COR-L47 (cell line): ENCODE measurements at regions not wholly inside any gene's neighbourhood (a gene's known extent, or its start where the extent isn't known, plus 50 kb on each side); places are given as distances from the start of the nearest gene placed in this dataset.
"Not testable (repeated sequence)": the region's sequence is repeated elsewhere in the genome, so short reads cannot be mapped to it uniquely, and the experiment has no call there.

Experiments used
- DNase-seq: peaks from one replicate; lab custom pipeline; 2025; lab: John Stamatoyannopoulos, UW

DNA sequence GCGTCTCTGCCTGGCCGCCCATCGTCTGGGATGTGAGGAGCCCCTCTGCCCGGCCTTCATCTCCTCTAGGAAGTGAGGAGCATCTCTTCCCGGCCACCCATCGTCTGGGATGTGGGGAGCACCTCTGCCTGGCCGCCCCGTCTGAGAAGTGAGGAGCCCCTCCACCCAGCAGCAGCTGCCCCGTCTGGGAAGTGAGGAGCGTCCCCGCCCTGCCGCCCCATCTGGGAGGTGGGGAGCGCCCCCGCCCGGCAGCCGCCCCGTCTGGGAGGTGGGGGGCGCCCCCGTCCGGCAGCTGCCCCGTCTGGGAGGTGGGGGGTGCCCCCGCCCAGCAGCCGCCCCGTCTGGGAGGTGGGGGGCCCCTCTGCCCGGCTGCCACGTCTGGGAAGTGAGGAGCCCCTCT is 153.7 kb upstream of the MYRIP start:
- not testable (repeated sequence) for DNase-seq

GRCh38 chr3:39657075-39657474 is 152.3 kb upstream of the MYRIP start:
- DNase-seq: no peak

DNA sequence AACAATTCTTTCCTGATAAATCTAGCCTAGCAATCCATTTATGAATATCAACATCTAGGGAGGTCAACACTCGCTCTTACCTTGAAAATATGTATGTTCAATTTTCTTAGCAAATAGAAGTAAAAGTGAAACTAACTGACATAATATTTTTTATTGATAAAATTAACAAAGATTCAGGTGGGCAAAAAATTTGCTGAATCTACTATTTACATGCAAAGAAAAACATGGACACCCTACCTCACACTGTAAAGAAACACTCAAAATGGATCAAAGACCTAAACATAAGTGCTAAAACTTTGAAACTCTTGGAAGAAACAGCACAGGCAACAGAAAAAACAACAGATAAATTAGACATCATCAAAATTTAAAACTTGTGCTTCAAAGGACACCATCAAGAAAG is 151.6 kb upstream of the MYRIP start:
- DNase-seq: no peak

DNA sequence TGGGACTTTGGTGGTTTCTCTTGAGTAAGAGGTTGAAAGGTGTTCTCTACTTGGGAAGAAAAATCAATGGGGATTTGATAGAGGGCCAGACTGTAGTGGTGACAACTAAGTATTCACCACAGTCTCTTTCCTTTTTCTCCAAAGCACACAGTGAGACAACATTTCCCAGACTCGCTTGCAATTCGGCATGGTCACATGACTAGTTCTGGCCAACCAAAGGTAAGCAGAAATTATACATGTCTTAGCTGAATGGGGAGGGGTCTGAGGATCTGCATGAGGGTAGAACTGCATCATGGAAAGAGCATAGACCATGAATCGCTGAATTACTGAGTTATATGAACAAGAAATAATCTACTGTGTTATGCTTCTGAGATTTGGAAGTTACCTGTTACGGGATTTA is 144.5 kb upstream of the MYRIP start:
- DNase-seq: no peak

DNA sequence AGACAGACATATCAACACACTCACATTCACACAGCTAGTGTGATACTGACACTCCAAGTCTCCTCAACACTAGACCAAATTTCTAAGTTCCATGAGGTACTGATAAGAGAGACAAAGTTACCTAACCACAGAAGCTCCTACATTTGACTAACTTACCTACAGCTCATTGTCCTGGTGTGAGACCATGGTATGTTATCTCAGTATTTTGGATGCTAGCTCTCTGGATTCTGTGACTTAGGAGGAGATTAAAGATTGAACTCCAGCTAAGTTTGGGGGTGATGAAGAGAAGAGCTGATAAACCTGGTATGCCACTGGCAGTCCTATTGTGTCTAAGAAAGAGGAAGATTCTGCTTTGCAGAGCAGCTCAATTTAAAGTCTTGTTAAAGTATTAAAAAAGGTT is 144.0 kb upstream of the MYRIP start:
- DNase-seq: no peak

DNA sequence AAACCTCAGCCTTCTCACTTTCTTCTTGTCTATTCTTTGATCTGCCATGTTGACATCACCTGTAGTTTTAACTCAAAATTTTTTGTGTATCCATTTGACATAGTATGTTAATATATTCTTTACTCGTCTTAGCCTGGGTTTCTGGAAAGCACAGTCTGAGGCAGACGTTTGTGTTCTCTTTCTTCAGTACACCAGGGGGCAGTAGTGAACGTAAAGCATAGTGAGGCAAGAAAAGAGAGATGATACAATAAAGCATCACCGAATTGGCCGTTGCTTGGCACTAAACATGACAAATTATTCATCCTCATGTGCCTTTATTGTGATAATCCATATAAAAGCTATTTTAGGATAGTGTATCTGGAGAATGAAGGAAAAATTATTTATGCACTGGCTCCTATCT is 141.0 kb upstream of the MYRIP start:
- DNase-seq: peak; percentile 11

GRCh38 chr3:39671116-39671515 is 138.3 kb upstream of the MYRIP start:
- DNase-seq: no peak

DNA sequence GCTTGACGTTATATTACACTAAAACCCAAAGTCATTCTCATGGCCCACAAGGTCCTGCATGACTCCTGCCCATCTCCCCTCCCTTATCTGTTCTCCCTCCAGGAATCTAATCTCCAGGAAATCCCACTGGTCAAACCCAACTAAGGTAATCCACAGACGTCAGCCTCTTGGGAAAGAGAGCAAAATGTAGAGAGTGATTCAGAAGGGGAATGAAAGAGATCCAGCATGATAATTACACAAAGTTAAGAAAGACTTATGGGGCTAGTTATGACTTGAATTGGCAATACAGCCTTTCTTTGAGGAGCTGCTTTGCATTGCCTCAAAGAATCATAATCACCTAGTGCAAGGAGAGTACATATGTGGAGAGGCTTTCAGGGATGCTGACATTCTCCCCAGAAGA is 137.8 kb upstream of the MYRIP start:
- no peak for DNase-seq

DNA sequence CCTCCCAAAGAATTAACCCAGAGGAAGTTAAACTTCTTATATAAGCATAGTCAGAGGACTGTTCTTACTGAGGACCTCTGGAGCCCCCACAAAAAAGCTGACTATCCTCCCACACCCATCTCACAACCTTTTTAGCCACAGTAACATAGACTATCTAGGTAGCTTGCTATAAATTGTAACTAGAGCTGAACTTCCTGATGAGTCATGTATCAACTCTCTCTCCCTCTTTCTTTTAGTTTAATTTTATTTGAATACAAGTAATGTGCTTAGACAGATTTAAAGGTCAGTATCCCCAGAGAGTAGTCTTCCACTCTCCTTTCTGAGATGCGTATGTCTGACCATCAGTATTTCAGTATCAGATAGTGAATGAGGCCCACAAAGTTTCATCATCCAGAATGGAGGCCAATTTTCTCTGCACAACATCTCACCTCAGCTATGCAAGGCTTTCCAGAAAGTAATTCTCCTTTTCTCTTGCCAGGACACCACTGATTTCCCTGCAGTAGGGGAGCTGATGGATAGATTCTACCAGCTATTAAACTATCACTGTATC is 104.0 kb upstream of the MYRIP start:
- no peak for DNase-seq

- no peak for DNase-seq
Measured at GRCh38 chr3:39707314-39707909, 102.0 kb upstream of the MYRIP start.

DNA sequence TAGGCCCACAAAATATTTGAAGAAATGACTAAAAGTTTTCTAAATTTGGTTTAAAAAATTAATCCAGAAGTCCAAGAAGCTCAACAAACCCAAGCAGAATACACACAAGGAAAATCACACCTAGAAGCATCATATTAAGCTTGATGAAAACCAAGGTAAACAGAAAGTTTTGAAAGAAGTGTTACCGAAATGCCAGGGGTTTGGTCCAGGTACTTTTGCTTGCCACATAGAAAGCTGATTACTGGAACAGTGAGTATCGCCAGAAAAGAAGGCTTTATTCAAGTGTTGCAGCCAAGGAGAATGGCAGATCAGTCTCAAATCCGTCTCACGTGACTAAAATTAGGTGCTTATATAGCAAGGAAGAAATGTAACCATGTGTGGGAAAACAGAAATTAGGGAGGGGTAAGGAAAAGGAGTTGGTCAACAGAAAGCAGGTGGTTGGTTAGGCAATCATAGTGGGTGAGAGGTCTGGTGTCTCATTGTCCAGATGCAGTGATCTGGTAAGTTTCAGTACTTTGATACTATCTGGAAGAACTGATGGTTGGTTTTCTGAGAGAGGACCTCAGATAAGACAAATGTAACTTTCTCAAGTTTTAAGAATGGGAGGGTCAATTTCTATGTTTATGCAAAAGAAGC is 96.9 kb upstream of the MYRIP start:
- no peak for DNase-seq

DNA sequence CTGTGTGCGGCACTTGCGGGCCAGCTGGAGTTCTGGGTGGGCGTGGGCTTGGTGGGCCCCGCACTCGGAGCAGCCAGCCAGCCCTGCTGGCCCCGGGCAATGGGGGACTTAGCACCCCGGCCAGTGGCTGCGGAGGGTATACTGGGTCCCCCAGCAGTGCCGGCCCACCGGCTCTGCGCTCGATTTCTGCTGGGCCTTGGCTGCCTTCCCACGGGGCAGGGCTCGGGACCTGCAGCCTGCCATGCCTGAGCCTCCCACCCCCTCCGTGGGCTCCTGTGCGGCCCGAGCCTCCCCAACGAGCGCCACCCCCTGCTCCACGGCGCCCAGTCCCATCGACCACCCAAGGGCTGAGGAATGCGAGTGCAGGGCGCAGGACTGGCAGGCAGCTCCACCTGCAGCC is 96.1 kb upstream of the MYRIP start:
- DNase-seq: not testable (repeated sequence)

GRCh38 chr3:39716849-39717248 is 92.6 kb upstream of the MYRIP start:
- DNase-seq: no peak

DNA sequence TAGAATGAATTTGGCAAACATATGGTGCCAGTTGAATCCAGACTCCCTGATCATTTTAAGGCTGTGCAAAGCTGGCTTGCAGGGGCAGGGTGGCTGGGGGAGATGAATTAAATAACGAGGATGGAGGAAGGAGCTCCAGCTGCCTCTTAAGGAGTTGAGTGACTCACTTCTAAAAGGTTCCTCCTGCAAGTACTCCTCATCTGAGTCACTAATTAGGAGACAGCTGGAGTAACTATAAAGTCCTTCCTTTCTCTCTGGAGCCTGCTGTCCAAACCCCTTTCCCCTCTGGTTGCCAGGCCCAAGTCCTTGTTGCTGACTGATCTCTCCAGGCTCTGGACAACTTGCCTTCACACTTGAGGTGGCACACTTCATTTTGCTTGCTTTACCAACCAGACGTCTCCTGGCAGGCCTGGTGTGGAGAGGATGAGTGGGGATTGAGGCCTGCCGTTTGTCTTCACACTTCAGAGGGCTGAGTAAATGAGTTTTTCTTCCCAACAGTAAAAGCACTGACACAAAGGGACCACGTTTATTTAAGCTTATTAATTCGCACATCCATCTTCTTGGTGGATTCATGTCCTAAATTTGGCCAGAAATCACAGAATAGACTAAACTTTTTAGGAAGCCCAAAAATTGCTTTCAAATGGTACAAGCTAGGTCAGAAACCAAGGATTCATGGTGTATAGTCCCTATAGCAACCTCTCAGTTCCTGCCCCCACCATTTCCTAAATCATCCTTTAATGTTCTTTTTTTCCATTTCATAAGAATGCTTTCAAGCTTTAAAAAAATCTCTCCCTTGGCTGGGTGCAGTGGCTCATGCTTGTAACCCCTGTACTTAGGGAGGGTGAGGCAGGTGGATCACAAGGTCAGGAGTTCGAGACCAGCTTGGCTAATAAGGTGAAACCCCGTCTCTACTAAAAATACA is 90.5 kb upstream of the MYRIP start:
- no peak for DNase-seq

DNA sequence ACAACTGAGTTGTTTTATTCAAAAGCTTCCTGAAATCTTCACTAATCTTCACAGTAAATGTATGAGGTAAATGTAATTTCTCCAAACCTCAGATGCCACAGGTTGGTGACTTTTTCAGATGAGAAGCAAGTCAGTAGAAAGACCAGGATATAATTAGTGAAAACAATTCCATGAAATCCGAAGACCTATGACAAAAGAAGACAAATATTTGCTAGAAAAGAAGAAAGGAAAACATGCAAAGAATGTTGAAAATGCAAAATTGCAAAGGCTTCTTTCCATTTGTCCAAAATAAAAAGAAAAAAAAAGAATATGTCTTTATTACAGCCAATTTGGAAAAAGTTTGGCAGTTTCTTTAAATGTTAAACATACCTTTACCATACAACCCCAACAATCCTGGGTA is 88.3 kb upstream of the MYRIP start:
- DNase-seq: no peak

- no peak for DNase-seq
Measured at GRCh38 chr3:39724233-39724846, 85.1 kb upstream of the MYRIP start.

GRCh38 chr3:39725321-39725720 is 84.1 kb upstream of the MYRIP start:
- no peak for DNase-seq

DNA sequence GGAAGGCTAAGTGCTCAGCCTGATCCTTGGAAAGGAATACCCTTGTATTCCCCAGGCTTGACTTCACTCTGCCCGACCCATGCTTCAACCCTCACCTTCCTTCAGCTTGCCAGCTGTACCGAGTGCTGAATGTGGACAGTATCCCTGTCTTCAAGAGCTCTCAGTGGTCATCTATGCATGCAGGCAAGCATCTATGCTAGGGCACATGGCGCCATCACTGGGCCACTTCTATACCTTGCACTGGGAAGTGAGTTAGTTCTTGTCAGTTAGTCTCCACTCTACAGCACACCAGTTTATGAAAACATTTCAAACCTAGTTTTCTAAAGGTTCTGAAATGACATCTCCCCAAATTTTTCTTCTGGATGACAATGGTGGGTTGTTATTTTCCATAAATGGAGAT is 82.0 kb upstream of the MYRIP start:
- no peak for DNase-seq

DNA sequence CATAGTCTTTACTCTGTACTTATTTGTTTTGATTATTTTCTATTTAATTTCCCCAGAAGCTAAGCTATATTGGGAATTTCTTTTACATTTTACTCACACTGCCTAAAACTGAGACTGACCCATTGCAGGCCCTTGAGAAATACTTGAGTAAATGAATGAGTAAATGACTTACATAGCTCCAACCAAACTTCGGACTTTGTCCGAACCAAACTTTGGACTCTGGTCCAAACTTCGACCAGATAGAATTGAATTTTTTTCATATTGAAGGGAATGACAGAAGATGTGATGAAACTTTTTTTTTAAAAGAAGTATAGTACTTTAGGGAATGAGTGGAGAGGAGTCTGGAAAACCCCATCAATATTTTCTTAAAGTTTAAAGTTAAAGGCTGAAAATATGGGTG is 75.6 kb upstream of the MYRIP start:
- no peak for DNase-seq

GRCh38 chr3:39739658-39740057 is 69.8 kb upstream of the MYRIP start:
- not testable (repeated sequence) for DNase-seq

DNA sequence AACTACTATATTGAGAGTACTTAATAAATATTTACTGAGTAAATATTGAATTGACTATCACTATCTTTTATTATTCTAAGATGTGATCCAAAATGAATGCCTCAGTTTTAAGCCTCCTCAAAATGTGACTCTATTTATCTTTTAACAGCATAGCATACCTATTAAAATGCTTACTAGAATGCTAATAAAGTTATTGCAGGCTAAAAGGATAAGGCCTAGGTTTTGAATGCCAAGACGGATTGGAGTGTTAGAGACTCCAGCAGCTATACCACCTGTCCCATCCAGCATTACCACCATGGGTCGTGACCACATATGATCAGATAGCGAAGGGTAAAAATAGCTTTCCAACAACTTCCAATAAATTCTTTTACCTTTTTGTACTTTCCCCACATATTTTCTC is 64.7 kb upstream of the MYRIP start:
- DNase-seq: no peak

DNA sequence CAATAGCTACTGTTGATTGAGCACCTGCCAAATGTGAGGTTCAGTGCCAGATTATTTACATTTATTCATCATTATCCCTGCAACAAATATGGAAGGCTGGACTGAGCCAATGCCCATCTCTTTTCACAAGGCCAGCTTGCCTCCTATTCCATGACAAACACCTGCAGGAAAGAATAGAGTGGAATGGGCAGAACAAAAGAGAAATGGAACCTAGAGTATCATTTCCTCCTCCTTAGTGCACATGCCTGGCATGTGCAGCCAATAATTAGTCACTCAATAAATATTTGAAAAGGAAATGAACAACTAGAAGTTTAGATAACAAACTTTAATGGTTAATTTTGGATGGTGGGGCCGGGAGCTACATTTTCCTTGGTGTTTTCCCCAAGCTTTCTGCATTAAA is 61.4 kb upstream of the MYRIP start:
- no peak for DNase-seq
